Stimulated activated CD4-positive, alpha-beta T cell treated with anti-CD3 and anti-CD28 coated beads, TNF-alpha, amount 100 ng/mL, for 24 hours (primary cell): ENCODE measurements at regions not wholly inside any gene's neighbourhood (a gene's known extent, or its start where the extent isn't known, plus 50 kb on each side); places are given as distances from the start of the nearest gene placed in this dataset.
"Not testable (repeated sequence)": the region's sequence is repeated elsewhere in the genome, so short reads cannot be mapped to it uniquely, and the experiment has no call there.

ENCODE experiments used
- DNase-seq, 3 experiments: peaks; one replicate each; pipeline ENCODE4 v3.0.0-alpha.2; 2020; ENCODE audit warnings: low read depth in 3 of 3

- no peak for DNase-seq
Observed at GRCh38 chr5:104361932-104362331, 799.3 kb upstream of the NUDT12 start.

- no peak for DNase-seq
Observed at GRCh38 chr5:104355350-104355749, 792.8 kb upstream of the NUDT12 start.

GRCh38 chr5:104353371-104353770 lies 790.8 kb upstream of the NUDT12 start:
- DNase-seq: no peak

- DNase-seq: no peak
Observed at GRCh38 chr5:104352954-104353353, 790.4 kb upstream of the NUDT12 start.

GRCh38 chr5:104347119-104347708 lies 784.6 kb upstream of the NUDT12 start:
- no peak for DNase-seq

- DNase-seq: no peak
Observed at GRCh38 chr5:104345222-104346016, 782.8 kb upstream of the NUDT12 start.

GRCh38 chr5:104344809-104345208 lies 782.2 kb upstream of the NUDT12 start:
- no peak for DNase-seq

- DNase-seq: no peak
Observed at GRCh38 chr5:104327801-104328200, 765.2 kb upstream of the NUDT12 start.

- DNase-seq: no peak
Observed at GRCh38 chr5:104326966-104327365, 764.4 kb upstream of the NUDT12 start.

- DNase-seq: no peak
Observed at GRCh38 chr5:104325356-104325755, 762.8 kb upstream of the NUDT12 start.

GRCh38 chr5:104316676-104317075 lies 754.1 kb upstream of the NUDT12 start:
- DNase-seq: not testable (repeated sequence)

GRCh38 chr5:104312481-104312880 lies 749.9 kb upstream of the NUDT12 start:
- no peak for DNase-seq

- DNase-seq: no peak
Observed at GRCh38 chr5:104305602-104306001, 743.0 kb upstream of the NUDT12 start.

- DNase-seq: no peak
Observed at GRCh38 chr5:104299998-104300706, 737.6 kb upstream of the NUDT12 start.

- no peak for DNase-seq
Observed at GRCh38 chr5:104298518-104298917, 735.9 kb upstream of the NUDT12 start.

GRCh38 chr5:104297076-104297475 lies 734.5 kb upstream of the NUDT12 start:
- DNase-seq: no peak

GRCh38 chr5:104295991-104296390 lies 733.4 kb upstream of the NUDT12 start:
- no peak for DNase-seq

- no peak for DNase-seq
Observed at GRCh38 chr5:104283136-104283535, 720.5 kb upstream of the NUDT12 start.

- no peak for DNase-seq
Observed at GRCh38 chr5:104273725-104274124, 711.1 kb upstream of the NUDT12 start.

- no peak for DNase-seq
Observed at GRCh38 chr5:104267320-104268015, 704.9 kb upstream of the NUDT12 start.

- DNase-seq: no peak
Observed at GRCh38 chr5:104266161-104266560, 703.6 kb upstream of the NUDT12 start.

GRCh38 chr5:104265531-104266140 lies 703.0 kb upstream of the NUDT12 start:
- no peak for DNase-seq
